ENCODE measurements at regions not wholly inside any gene's neighbourhood (a gene's known extent, or its start where the extent isn't known, plus 50 kb on each side); places are given as distances from the start of the nearest gene placed in this dataset.
A peak's percentile ranks its signal among the peaks of the same experiment; 100 is the strongest.
"Not testable (repeated sequence)": the region's sequence is repeated elsewhere in the genome, so short reads cannot be mapped to it uniquely, and the experiment has no call there.

GRCh38 chr6:154921482-154921881, 73.6 kb upstream of the TIAM2 start:
- DNase-seq: no peak

- DNase-seq: no peak
These were observed 71.8 kb upstream of the TIAM2 start for GRCh38 chr6:154923199-154923869.

- no peak for DNase-seq
These were observed 70.0 kb upstream of the TIAM2 start for GRCh38 chr6:154925130-154925529.

- no peak for DNase-seq
These were observed 68.7 kb upstream of the TIAM2 start for GRCh38 chr6:154926366-154926765.

- peak; percentile 57 to 65 for DNase-seq
These were observed 66.7 kb upstream of the TIAM2 start for GRCh38 chr6:154928325-154928922.

GRCh38 chr6:154930451-154930851, 64.7 kb upstream of the TIAM2 start:
- DNase-seq: no peak

- DNase-seq: no peak
These were observed 63.2 kb upstream of the TIAM2 start for GRCh38 chr6:154931711-154932424.

GRCh38 chr6:154932515-154933027, 62.5 kb upstream of the TIAM2 start:
- DNase-seq: no peak

- DNase-seq: no peak
These were observed 61.8 kb upstream of the TIAM2 start for GRCh38 chr6:154933181-154933827.

GRCh38 chr6:154937306-154938220, 57.6 kb upstream of the TIAM2 start:
- no peak for DNase-seq

- peak; percentile 36 to 42 for DNase-seq
These were observed 56.9 kb upstream of the TIAM2 start for GRCh38 chr6:154938221-154938580.

- not testable (repeated sequence) for DNase-seq
These were observed 56.3 kb upstream of the TIAM2 start for GRCh38 chr6:154938727-154939285.

- no peak for DNase-seq
These were observed 52.3 kb upstream of the TIAM2 start for GRCh38 chr6:154942770-154943169.

GRCh38 chr6:154945271-154945890, 49.7 kb upstream of the TIAM2 start:
- no peak for DNase-seq
